NOMO-1 treated with dmso at 0.1 percent for 144 hours (cell line): ENCODE measurements at regions not wholly inside any gene's neighbourhood (a gene's known extent, or its start where the extent isn't known, plus 50 kb on each side); places are given as distances from the start of the nearest gene placed in this dataset.
"Not testable (repeated sequence)": the region's sequence is repeated elsewhere in the genome, so short reads cannot be mapped to it uniquely, and the experiment has no call there.

ENCODE experiments used
- DNase-seq: peaks from one replicate; lab custom pipeline; 2025; ENCODE audit not compliant: unreplicated experiment; lab: John Stamatoyannopoulos, UW

GRCh38 chr4:104549736-104550135 lies 55.0 kb upstream of the CXXC4 start:
- DNase-seq = no peak

- no peak for DNase-seq
Observed at GRCh38 chr4:104559502-104559901, 64.8 kb upstream of the CXXC4 start.

DNA sequence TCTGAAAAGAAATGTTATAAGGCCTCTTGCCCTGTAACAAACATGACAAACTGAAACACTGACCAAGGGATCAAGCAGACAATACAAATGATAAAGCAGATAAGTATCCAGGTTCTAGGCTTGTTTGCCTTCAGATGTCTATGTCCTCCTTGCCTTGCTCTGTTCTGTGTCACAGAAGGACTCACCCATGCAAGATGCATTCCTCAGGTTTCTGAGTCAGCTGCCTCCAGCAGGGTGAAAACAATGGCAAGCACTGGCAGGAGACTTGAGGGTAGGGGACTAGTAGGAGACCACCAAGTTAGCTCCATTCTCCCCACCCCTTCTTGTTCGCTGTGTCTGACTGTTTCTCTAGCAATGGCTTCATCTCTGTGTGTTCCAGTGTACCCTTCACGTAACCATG lies 76.6 kb upstream of the CXXC4 start:
- no peak for DNase-seq

DNA sequence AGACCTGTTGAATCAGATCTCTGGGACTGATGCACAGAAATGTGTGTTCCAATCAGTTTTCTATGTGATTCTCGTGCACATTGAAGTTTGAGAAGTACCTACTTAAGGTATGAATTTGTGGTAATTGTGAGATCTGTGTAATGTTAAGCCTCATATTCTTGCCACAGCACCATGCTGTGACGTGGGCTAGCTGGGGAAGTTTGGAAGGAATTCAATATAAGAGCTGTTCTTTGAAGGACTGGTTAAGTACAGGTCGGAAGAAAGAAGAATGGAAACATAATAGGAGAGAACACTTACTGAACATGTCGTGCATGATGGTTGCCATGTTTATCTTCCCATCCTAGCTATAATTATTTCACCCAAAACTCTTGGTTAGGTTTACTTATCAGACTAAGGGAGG lies 79.7 kb upstream of the CXXC4 start:
- no peak for DNase-seq

DNA sequence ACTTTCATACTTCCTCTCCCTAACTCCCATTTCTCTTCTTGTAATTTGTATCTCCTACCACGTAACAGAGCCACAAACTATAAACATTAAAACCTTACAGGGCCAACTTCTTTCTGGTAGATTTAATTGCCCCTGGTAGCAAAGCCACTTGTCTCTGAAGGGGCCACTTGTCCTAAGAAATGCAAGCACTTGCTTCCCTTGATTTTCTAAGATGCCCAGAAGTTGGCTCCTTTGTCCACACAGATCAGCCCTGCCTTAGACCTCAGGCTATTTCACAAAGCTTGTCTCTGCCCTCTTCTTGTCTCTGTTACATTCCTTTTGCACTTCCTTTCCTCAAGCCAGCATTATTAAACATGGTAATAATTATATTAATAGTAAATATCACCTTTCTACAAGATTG lies 80.6 kb upstream of the CXXC4 start:
- no peak for DNase-seq

DNA sequence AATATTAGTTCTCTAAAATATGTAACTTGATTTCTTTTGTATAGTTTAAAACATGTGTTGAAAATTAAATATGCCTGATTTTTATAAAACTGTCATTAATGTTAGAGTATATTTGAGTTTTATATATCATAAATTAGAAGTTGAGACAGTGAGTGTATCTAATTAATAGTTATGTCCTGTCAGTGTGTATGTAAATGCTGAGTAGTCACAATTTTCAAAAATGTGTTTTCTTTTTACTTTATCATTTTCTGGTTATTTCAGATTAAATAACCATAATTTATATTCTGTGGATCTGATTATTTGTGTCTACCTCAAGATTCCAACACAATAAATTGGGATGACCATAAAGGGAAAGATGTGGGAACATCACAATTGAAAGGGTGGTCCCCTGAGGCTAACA lies 82.7 kb upstream of the CXXC4 start:
- no peak for DNase-seq

GRCh38 chr4:104581476-104581875 lies 86.8 kb upstream of the CXXC4 start:
- not testable (repeated sequence) for DNase-seq

GRCh38 chr4:104582056-104582455 lies 87.4 kb upstream of the CXXC4 start:
- not testable (repeated sequence) for DNase-seq

DNA sequence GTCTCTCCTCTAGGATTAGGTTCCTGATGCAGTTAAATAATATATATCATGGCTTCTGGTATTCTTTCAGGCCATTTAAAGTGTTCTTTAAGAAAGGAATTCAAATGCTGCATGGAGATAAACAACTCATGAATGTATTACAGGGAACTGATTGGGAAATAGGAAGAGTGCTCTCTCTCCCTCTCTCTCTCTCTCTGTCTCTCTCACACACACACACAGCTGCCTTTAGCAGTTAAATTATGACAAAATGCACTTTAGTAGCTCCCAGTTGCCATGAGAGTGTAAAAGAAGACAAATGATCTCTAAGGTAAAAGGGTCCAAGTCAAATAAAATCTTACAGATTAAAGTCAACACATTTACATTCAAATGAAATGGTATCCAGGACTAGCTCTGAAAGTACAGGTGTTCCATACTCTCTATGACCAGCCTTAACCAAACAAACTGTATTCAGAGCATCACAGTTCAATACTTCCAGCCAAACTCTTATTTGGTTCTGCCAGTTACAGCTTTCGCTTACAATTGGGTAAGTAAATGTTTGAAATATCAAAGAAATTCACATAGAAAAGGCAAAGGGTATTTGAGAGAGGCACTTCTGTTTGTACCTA lies 94.7 kb upstream of the CXXC4 start:
- DNase-seq = no peak

- no peak for DNase-seq
Observed at GRCh38 chr4:104591510-104591911, 96.8 kb upstream of the CXXC4 start.

GRCh38 chr4:104592183-104592582 lies 97.5 kb upstream of the CXXC4 start:
- no peak for DNase-seq

- no peak for DNase-seq
Observed at GRCh38 chr4:104593019-104593418, 98.3 kb upstream of the CXXC4 start.

- DNase-seq = no peak
Observed at GRCh38 chr4:104596189-104596588, 101.5 kb upstream of the CXXC4 start.

DNA sequence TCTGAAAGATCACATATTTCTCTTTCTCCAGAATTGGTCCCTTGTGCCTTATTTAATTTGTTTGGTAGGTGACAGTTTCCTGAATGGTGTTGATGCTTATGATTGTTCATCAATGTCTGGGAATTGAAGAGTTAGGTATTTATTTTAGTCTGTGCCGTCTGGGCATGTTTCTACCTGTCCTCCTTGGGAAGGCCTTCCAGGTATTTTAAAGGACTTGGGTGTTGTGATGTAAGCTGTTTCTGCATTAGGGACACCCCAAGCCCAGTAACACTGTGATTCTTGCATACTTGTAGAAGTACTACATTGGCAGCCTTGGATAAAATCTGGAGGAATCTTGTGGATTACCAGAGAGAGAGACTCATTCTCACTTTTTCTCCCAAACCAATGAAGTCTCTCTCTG lies 120.8 kb upstream of the CXXC4 start:
- no peak for DNase-seq

GRCh38 chr4:104615926-104616325 lies 121.2 kb upstream of the CXXC4 start:
- no peak for DNase-seq

GRCh38 chr4:104616401-104616820 lies 121.7 kb upstream of the CXXC4 start:
- DNase-seq = no peak

DNA sequence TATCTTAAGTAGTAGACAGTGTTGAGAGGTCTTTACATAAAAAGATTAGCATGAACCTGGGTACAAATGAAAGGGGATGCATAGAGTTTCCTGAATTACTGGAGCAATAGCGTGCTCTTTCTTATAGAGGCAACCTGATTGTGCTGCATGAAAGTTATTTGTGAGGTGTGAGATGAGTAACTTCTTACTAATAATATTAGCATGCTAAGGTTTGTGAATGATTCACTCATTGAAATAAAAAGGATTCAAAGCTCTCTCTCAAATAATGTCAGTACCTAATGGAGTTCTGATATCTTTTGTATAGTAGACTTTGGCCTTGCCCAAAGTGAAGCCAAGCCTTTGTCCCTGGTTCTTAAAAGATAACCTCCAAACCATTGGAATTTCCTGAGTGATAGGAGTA lies 131.0 kb upstream of the CXXC4 start:
- DNase-seq = no peak

DNA sequence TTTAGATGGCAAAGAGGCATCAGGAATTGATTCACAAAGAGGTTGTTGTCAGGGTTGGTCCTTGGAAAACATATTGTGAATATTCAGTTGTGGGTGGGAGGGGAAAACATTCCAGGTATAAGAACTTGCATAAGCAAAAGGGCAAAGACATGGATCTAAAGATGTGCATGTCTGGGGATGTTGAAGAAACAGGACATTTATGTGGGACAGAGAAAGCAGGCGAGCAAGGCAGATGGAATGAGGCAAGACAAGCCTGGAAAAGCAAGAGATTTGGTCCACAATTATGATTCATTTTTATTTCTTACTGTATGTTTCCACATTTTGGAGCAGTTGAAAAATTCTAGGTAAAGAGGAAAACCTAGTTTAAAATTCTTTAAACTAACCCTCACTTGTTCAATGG lies 134.9 kb upstream of the CXXC4 start:
- DNase-seq = no peak

- DNase-seq = no peak
Observed at GRCh38 chr4:104630272-104630671, 135.6 kb upstream of the CXXC4 start.

- no peak for DNase-seq
Observed at GRCh38 chr4:104631000-104631399, 136.3 kb upstream of the CXXC4 start.

DNA sequence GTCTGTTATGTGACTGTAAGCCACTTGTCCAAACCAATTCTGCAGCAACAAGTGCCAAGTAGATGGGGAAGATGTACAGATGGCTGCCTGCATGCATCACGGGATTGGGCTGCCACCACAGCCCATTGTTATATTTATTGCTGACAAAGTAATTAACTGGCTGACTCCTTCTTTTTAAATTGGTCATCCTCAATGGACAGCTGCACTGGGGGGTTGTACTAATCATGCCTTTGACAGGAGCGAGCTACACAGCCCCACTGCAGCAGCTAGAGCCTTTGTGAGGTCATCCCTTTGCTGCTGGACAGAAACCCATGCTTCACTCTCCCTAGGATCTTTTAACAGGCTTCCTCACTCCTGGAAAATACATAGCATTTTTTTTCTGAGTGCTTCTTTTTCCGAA lies 146.7 kb upstream of the CXXC4 start:
- DNase-seq = no peak

GRCh38 chr4:104642521-104642920 lies 147.8 kb upstream of the CXXC4 start:
- no peak for DNase-seq

- DNase-seq = no peak
Observed at GRCh38 chr4:104643805-104644204, 149.1 kb upstream of the CXXC4 start.

DNA sequence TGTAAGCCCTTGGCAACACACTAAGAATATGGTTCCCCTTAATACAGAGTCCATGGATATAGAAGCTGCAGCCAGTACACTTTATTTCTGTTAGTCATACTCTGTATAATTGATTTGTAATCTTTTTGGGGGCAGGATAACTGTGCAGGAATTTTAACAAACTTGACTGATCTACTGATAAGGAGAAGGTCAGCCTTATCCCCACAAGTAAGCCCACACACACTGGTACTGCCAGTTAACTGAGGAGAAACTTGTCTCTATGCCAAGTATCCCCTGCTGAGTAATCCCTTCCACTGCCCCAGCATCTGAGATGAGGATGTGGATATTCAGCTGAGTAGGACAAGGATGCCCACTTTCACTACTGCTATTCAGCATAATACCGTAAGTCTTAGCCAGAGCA lies 154.9 kb upstream of the CXXC4 start:
- DNase-seq = no peak
